Stomach (tissue), 4 donors: ENCODE measurements at regions not wholly inside any gene's neighbourhood (a gene's known extent, or its start where the extent isn't known, plus 50 kb on each side); places are given as distances from the start of the nearest gene placed in this dataset.

Experiments used
- EP300 ChIP-seq: sonication (generic); formaldehyde crosslinking; IDR thresholded peaks from one replicate; pipeline ENCODE4 v1.6.1; 2017; ENCODE audit warnings: antibody characterized with exemption
- POLR2A ChIP-seq, 4 donors: fragments of 450-650 bp; IDR thresholded peaks; one replicate each; pipeline ENCODE4 v1.6.1; 2016; ENCODE audit warnings: antibody characterized with exemption in 4 of 4, control low read depth in 2 of 4, mild to moderate bottlenecking in 1 of 4, moderate library complexity in 1 of 4
- POLR2AphosphoS5 ChIP-seq, 3 donors: sonication (generic); formaldehyde crosslinking; IDR thresholded peaks; one replicate each; pipeline ENCODE4 v1.6.1; 2016; ENCODE audit warnings: antibody characterized with exemption in 3 of 3
- TF ChIP-seq, protein P1 (sequence below), 7 experiments: fragments of 450-650 bp in 4 of 7; fragments of 200-600 bp in 3 of 7; sonication (generic) in 3 of 7; IDR thresholded peaks; one replicate each; pipeline ENCODE4 v1.5.1; 2016 to 2019; ENCODE audit warnings: antibody characterized with exemption in 7 of 7, control low read depth in 2 of 7, mild to moderate bottlenecking in 1 of 7

DNA sequence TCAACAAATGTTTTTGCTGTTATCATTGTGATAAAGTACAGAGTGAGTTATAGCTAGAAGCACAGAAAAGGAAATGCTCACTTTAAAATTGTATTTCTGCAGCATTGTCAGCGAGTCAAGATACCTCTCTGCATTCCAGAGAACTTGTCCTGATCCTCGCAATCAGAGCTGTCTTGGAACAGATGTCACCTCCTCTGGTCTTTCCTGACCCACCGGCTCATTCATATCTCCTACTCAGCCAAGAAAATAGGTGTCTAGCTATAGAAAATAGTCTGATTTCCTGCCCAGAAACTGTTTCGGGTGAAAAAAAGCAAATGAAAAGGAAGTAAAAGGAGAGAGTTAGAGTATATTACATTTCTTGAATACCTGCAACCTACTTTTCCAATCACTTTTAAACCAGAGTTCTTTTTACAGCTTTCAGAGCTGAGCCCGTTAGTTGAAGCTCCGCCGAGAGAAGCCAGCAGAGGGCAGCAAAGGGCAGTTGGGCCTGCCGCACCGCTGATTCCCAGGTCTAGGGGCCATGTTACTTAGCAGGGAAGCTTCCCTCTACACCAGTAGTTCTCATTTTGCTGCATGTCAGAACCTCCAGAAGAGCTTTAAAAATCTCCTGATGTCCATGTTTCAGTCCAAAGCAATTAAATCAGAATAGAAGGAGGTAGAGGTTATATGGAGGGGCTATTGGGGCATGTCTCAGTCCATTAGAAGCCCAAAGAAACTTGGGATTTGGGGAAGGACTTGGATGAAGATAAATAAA lies 185.7 kb upstream of the THRB start:
- TF ChIP-seq POLR2AphosphoS5 (IDR thresholded peaks at IDR 0.05): no peak
- TF ChIP-seq POLR2A (IDR thresholded peaks at IDR 0.05): no peak
- TF ChIP-seq, protein P1, sequence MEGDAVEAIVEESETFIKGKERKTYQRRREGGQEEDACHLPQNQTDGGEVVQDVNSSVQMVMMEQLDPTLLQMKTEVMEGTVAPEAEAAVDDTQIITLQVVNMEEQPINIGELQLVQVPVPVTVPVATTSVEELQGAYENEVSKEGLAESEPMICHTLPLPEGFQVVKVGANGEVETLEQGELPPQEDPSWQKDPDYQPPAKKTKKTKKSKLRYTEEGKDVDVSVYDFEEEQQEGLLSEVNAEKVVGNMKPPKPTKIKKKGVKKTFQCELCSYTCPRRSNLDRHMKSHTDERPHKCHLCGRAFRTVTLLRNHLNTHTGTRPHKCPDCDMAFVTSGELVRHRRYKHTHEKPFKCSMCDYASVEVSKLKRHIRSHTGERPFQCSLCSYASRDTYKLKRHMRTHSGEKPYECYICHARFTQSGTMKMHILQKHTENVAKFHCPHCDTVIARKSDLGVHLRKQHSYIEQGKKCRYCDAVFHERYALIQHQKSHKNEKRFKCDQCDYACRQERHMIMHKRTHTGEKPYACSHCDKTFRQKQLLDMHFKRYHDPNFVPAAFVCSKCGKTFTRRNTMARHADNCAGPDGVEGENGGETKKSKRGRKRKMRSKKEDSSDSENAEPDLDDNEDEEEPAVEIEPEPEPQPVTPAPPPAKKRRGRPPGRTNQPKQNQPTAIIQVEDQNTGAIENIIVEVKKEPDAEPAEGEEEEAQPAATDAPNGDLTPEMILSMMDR (IDR thresholded peaks at IDR 0.05): peak in 4 of 7 experiments; percentile 34 to 72 (median 50)
- no peak for TF ChIP-seq EP300
